GM12892 (cell line): ENCODE measurements at regions not wholly inside any gene's neighbourhood (a gene's known extent, or its start where the extent isn't known, plus 50 kb on each side); places are given as distances from the start of the nearest gene placed in this dataset.

ENCODE experiments used
- POLR2A ChIP-seq: IDR thresholded peaks from 2 replicates; pipeline ENCODE4 v1.6.1; 2011; ENCODE audit warnings: low read depth, low read length, control low read depth
- POLR2AphosphoS5 ChIP-seq: IDR thresholded peaks from 2 replicates; pipeline ENCODE4 v1.6.1; 2011; ENCODE audit warnings: low read depth, low read length, control low read depth

- TF ChIP-seq POLR2A, result no peak
- no peak for TF ChIP-seq POLR2AphosphoS5
These were observed 541.7 kb upstream of the TUSC1 start for GRCh38 chr9:26219961-26220360.
